BE2C (cell line): ENCODE measurements at regions not wholly inside any gene's neighbourhood (a gene's known extent, or its start where the extent isn't known, plus 50 kb on each side); places are given as distances from the start of the nearest gene placed in this dataset.

Experiments
- DNase-seq: peaks from one replicate; pipeline ENCODE4 v3.0.0-alpha.2; 2020
- H3K27me3 ChIP-seq: fragments of 250-450 bp; sonication (Bioruptor Pico); 2 replicates; pipeline ENCODE4 v1.5.1; 2020; ENCODE audit warnings: mild to moderate bottlenecking
- H3K36me3 ChIP-seq: fragments of 250-450 bp; sonication (Bioruptor Pico); 2 replicates; pipeline ENCODE4 v1.5.1; 2020; ENCODE audit warnings: mild to moderate bottlenecking
- H3K4me1 ChIP-seq: fragments of 250-450 bp; sonication (Bioruptor Pico); 2 replicates; pipeline ENCODE4 v1.5.1; 2020
- H3K4me3 ChIP-seq: 2 replicates; pipeline ENCODE4 v1.5.1; 2011; ENCODE audit warnings: low read depth, low read length
- H3K9me3 ChIP-seq: fragments of 250-450 bp; sonication (Bioruptor Pico); 2 replicates; pipeline ENCODE4 v1.5.1; 2020
- TF ChIP-seq, protein P1 (sequence below): IDR thresholded peaks from 2 replicates; pipeline ENCODE4 v1.5.1; 2012; ENCODE audit warnings: mild to moderate bottlenecking, low read depth, low read length

DNA sequence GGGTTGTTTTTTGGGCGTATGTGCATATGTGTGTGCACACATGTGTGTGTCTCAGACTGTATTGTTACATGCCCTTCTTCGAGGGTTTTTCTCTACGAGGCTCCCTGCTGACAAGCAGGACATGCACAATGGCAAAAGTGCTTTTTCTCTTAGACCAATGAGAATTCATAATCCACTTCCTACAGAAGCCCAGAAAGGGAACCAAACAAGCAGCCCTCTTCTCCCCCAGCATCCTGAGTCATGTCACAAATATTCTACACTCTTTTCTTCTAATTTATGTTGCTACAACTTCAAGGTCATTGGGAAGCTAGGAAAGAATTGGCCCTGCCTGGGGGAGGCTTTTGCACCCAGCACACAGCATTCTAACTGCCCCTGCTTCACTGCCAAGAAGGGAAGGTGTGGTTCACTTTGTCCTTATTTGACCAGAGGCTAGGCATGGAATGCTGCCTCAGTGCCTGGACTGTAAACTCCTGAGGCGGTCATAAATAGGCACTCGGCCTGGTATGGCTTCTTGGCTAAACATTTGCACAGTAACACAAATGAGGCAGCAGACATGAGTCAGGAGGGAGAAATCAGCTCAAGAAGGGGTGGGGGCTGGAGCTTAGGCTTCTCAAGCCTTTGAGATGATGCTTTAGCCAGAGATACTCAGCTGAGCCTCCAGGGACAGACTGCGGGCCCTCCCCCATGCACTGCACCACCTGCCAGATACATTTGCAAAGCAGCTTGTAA, 92.7 kb upstream of the KLF7 start:
- H3K36me3 ChIP-seq = no peaks in the 10 kb centered on the region
- peaks cover 60% of the 10 kb centered on the region for H3K4me1 ChIP-seq
- TF ChIP-seq, protein P1, sequence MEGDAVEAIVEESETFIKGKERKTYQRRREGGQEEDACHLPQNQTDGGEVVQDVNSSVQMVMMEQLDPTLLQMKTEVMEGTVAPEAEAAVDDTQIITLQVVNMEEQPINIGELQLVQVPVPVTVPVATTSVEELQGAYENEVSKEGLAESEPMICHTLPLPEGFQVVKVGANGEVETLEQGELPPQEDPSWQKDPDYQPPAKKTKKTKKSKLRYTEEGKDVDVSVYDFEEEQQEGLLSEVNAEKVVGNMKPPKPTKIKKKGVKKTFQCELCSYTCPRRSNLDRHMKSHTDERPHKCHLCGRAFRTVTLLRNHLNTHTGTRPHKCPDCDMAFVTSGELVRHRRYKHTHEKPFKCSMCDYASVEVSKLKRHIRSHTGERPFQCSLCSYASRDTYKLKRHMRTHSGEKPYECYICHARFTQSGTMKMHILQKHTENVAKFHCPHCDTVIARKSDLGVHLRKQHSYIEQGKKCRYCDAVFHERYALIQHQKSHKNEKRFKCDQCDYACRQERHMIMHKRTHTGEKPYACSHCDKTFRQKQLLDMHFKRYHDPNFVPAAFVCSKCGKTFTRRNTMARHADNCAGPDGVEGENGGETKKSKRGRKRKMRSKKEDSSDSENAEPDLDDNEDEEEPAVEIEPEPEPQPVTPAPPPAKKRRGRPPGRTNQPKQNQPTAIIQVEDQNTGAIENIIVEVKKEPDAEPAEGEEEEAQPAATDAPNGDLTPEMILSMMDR = no peak
- H3K27me3 ChIP-seq = no peaks in the 10 kb centered on the region
- H3K9me3 ChIP-seq = no peaks in the 10 kb centered on the region
- no peak overlapping the region for H3K4me3 ChIP-seq
- DNase-seq = peak; percentile 80

DNA sequence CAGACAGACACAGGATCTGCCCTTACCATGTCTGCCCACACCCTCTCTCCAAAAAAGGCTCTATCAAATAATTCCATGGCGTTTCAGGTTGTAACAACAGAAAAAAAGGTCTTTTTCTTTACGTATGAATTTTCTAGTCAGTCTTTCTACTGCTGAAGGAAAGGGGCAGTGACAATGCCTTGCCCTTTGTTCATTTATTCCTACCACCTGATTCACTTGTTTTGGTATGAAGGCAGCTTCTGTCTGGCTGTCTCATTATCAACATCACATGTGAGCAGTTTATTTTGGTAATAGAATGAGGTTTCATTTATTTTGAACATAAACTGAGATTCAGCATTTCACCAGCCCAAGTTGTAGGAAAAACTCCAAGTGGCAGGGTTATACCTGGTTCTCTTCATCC, 94.3 kb upstream of the KLF7 start:
- Histone ChIP-seq H3K36me3 (no peaks in the 10 kb centered on the region), H3K4me1 (peaks cover 45% of the 10 kb centered on the region)
- TF ChIP-seq, protein P1 = no peak

DNA sequence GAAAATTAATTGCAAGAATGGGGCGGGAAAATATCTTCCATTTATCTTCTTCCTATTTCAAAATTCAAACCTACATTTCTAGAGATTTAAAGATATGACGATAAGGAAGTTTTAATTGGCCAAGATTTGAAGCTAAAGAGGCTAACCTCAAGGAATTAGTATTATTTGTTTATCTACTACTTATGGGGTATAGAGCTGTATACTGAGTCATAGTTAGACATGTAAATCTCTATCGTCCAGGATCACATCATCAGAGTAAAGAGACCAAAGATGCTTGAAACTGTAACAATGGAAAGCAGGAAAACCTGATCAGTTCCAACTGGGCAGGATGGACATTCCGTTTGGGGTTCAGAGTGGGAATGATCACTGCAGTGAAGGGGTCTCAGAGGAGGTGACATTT, 95.2 kb upstream of the KLF7 start:
- Histone ChIP-seq H3K9me3 (no peaks in the 10 kb centered on the region), H3K4me1 (peaks cover 36% of the 10 kb centered on the region), H3K36me3 (no peaks in the 10 kb centered on the region), H3K27me3 (no peaks in the 10 kb centered on the region), H3K4me3 (no peak overlapping the region)
- DNase-seq = no peak
- TF ChIP-seq, protein P1 = no peak

More for the DNA sequence above, 94.3 kb upstream of the KLF7 start:
- H3K27me3 ChIP-seq = no peaks in the 10 kb centered on the region
- H3K4me3 ChIP-seq = no peak overlapping the region
- no peak for DNase-seq
- no peaks in the 10 kb centered on the region for H3K9me3 ChIP-seq

DNA sequence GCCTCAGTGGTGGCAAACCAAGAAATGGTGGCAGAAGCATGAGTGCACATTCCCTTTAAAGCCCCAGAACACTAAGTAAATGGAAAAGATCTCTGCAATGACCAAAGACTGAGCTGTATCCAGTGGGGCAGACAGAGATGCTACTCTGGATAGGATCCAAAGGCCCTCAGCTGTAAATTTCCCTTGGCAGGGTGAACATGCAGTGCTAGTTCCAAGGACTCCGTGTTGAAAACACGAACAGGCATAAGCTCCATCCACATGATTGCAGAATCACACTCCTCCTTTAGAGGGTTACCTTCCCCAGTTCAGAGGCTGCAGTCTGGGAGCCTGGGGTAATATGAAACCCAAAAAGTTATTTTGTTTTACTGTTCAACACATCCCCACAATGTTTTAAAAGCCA, 98.6 kb upstream of the KLF7 start:
- H3K9me3 ChIP-seq = no peaks in the 10 kb centered on the region
- DNase-seq = no peak
- no peaks in the 10 kb centered on the region for H3K27me3 ChIP-seq
- TF ChIP-seq, protein P1 = no peak
- H3K36me3 ChIP-seq = no peaks in the 10 kb centered on the region
- peaks cover 5% of the 10 kb centered on the region for H3K4me1 ChIP-seq
- H3K4me3 ChIP-seq = no peak overlapping the region

DNA sequence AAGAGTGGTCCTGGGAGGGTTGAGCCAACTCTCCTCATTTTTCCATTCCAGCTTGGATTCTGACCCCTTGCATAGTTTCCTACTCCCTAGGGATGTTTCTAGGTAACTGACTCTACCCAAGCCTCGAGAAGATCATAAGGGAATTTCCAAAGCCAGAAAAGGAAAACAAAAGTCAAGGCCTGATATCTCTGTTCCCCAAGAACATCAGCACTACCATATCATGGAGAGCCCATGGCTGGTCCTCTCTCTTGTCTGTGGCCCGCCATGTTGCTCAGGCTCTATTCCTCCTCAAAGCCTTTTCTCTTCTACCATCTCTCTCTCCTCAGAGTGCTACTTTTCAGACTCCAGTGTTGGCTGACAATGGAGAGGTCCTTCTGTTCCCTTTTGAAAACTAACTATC, 99.6 kb upstream of the KLF7 start:
- Histone ChIP-seq H3K36me3 (no peaks in the 10 kb centered on the region), H3K27me3 (no peaks in the 10 kb centered on the region), H3K4me1 (no peaks in the 10 kb centered on the region; the same call in 1 of the 2 replicates), H3K4me3 (no peak overlapping the region), H3K9me3 (no peaks in the 10 kb centered on the region)
- DNase-seq = no peak
- TF ChIP-seq, protein P1 = no peak

DNA sequence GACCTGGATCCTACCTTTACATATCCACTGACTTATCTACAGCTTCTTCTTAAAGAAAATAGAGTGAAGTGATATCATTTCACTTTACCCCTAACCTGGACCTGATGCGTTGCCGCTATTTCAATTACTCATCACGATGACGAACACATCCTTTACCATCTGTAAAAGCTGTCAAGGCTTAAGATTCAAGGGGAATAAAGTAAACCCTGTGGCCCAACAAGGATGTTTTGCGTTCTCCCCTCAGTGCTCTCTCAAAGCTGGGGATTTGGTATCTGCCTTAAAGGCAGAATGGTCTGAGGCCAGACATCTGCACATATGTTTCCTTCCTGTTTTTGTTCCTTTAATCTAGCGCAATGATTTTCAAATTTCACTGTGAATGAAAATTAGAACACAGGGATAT, 100.1 kb upstream of the KLF7 start:
- H3K27me3 ChIP-seq = no peaks in the 10 kb centered on the region
- TF ChIP-seq, protein P1 = no peak
- H3K4me1 ChIP-seq = no peaks in the 10 kb centered on the region
- no peak overlapping the region for H3K4me3 ChIP-seq
- no peaks in the 10 kb centered on the region for H3K36me3 ChIP-seq
- no peak for DNase-seq
- H3K9me3 ChIP-seq = no peaks in the 10 kb centered on the region
